ENCODE measurements at regions not wholly inside any gene's neighbourhood (a gene's known extent, or its start where the extent isn't known, plus 50 kb on each side); places are given as distances from the start of the nearest gene placed in this dataset.

DNA sequence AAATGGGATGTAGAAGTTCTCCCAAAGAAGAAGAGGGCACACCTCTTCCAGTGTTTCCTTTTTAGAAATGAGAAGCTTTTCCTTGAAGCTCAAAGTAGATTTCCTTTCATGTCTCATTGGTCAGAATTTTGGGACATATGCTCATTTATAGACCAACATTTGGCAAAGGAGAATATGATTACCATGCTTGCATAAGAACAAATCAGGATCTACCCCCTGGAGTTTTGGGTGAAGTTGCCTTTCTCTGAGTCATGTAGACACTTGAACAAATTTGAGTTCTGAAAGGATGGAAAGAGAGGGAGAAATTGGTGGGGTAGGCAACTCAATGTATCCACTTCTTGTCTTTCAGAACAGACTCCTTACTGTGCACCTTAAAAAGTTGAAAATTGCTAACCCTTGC lies 409.0 kb downstream of the SLC4A3 start:
- Histone ChIP-seq H3K4me3 (ENCODE audit: low read length, poor library complexity, severe bottlenecking) (no peak overlapping the region), H3K9ac (ENCODE audit: low read depth, low read length, poor library complexity, severe bottlenecking) (no peak overlapping the region), H3K79me2 (ENCODE audit: insufficient read depth, low read length) (no peaks in the 10 kb centered on the region), H3K27me3 (ENCODE audit: insufficient read depth, low read length, poor library complexity, severe bottlenecking) (no peaks in the 10 kb centered on the region), H3K36me3 (ENCODE audit: insufficient read depth, low read length) (no peaks in the 10 kb centered on the region), H2AFZ (ENCODE audit: low read length) (no peak overlapping the region), H3K9me2 (replicated peaks; ENCODE audit: low read depth, low read length) (no peaks in the 10 kb centered on the region), H3K9me3 (ENCODE audit: insufficient read depth, low read depth, low read length) (no peaks in the 10 kb centered on the region), H4K20me1 (ENCODE audit: insufficient read depth, low read length, poor library complexity, severe bottlenecking) (no peaks in the 10 kb centered on the region), H3F3A (ENCODE audit: low read depth) (no peaks in the 10 kb centered on the region), H3K4me1 (ENCODE audit: insufficient read depth, low read length, poor library complexity, severe bottlenecking) (no peaks in the 10 kb centered on the region), H3K4me2 (ENCODE audit: low read depth, low read length, poor library complexity, severe bottlenecking) (no peak overlapping the region)
- TF ChIP-seq, protein P1, sequence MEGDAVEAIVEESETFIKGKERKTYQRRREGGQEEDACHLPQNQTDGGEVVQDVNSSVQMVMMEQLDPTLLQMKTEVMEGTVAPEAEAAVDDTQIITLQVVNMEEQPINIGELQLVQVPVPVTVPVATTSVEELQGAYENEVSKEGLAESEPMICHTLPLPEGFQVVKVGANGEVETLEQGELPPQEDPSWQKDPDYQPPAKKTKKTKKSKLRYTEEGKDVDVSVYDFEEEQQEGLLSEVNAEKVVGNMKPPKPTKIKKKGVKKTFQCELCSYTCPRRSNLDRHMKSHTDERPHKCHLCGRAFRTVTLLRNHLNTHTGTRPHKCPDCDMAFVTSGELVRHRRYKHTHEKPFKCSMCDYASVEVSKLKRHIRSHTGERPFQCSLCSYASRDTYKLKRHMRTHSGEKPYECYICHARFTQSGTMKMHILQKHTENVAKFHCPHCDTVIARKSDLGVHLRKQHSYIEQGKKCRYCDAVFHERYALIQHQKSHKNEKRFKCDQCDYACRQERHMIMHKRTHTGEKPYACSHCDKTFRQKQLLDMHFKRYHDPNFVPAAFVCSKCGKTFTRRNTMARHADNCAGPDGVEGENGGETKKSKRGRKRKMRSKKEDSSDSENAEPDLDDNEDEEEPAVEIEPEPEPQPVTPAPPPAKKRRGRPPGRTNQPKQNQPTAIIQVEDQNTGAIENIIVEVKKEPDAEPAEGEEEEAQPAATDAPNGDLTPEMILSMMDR (conservative IDR thresholded peaks at IDR 0.05; ENCODE audit: low read length), result no peak
- no peak for TF ChIP-seq EZH2phosphoT487 (IDR thresholded peaks at IDR 0.05; ENCODE audit: borderline replicate concordance)

GRCh38 chr2:220040346-220040745 lies 412.9 kb downstream of the SLC4A3 start:
- no peaks in the 10 kb centered on the region for H3K9me2 ChIP-seq (replicated peaks; ENCODE audit: low read depth, low read length)
- no peaks in the 10 kb centered on the region for H3K79me2 ChIP-seq (ENCODE audit: insufficient read depth, low read length)

GRCh38 chr2:220041447-220041846 lies 414.0 kb downstream of the SLC4A3 start:
- Histone ChIP-seq H3F3A (ENCODE audit: low read depth) (no peaks in the 10 kb centered on the region), H3K79me2 (ENCODE audit: insufficient read depth, low read length) (no peaks in the 10 kb centered on the region), H4K20me1 (ENCODE audit: insufficient read depth, low read length, poor library complexity, severe bottlenecking) (no peaks in the 10 kb centered on the region), H3K4me1 (ENCODE audit: insufficient read depth, low read length, poor library complexity, severe bottlenecking) (no peaks in the 10 kb centered on the region), H2AFZ (ENCODE audit: low read length) (no peak overlapping the region), H3K36me3 (ENCODE audit: insufficient read depth, low read length) (no peaks in the 10 kb centered on the region), H3K9me2 (replicated peaks; ENCODE audit: low read depth, low read length) (no peaks in the 10 kb centered on the region), H3K9me3 (ENCODE audit: insufficient read depth, low read depth, low read length) (no peaks in the 10 kb centered on the region; the same call in 1 of the 2 replicates), H3K27me3 (ENCODE audit: insufficient read depth, low read length, poor library complexity, severe bottlenecking) (no peaks in the 10 kb centered on the region), H3K4me2 (ENCODE audit: low read depth, low read length, poor library complexity, severe bottlenecking) (no peak overlapping the region), H3K4me3 (ENCODE audit: low read length, poor library complexity, severe bottlenecking) (no peak overlapping the region), H3K9ac (ENCODE audit: low read depth, low read length, poor library complexity, severe bottlenecking) (no peak overlapping the region)
- TF ChIP-seq, protein P1 (conservative IDR thresholded peaks at IDR 0.05; ENCODE audit: low read length), result no peak
- TF ChIP-seq EZH2phosphoT487 (IDR thresholded peaks at IDR 0.05; ENCODE audit: borderline replicate concordance), result no peak

More at GRCh38 chr2:220040346-220040745, 412.9 kb downstream of the SLC4A3 start:
- H3F3A ChIP-seq (ENCODE audit: low read depth), result no peaks in the 10 kb centered on the region
- no peaks in the 10 kb centered on the region for H3K36me3 ChIP-seq (ENCODE audit: insufficient read depth, low read length)
- H3K4me1 ChIP-seq (ENCODE audit: insufficient read depth, low read length, poor library complexity, severe bottlenecking), result no peaks in the 10 kb centered on the region
- H2AFZ ChIP-seq (ENCODE audit: low read length), result no peak overlapping the region
- no peak overlapping the region for H3K4me3 ChIP-seq (ENCODE audit: low read length, poor library complexity, severe bottlenecking)
- no peaks in the 10 kb centered on the region for H4K20me1 ChIP-seq (ENCODE audit: insufficient read depth, low read length, poor library complexity, severe bottlenecking)
- no peaks in the 10 kb centered on the region for H3K27me3 ChIP-seq (ENCODE audit: insufficient read depth, low read length, poor library complexity, severe bottlenecking)
- H3K9me3 ChIP-seq (ENCODE audit: insufficient read depth, low read depth, low read length), result no peaks in the 10 kb centered on the region; the same call in 1 of the 2 replicates
- TF ChIP-seq, protein P1 (conservative IDR thresholded peaks at IDR 0.05; ENCODE audit: low read length), result no peak
- no peak for TF ChIP-seq EZH2phosphoT487 (IDR thresholded peaks at IDR 0.05; ENCODE audit: borderline replicate concordance)
- H3K9ac ChIP-seq (ENCODE audit: low read depth, low read length, poor library complexity, severe bottlenecking), result no peak overlapping the region
- no peak overlapping the region for H3K4me2 ChIP-seq (ENCODE audit: low read depth, low read length, poor library complexity, severe bottlenecking)

Data from Loucy (cell line).